GM12875 (cell line): ENCODE measurements at regions not wholly inside any gene's neighbourhood (a gene's known extent, or its start where the extent isn't known, plus 50 kb on each side); places are given as distances from the start of the nearest gene placed in this dataset.

Source experiments
- H3K4me3 ChIP-seq: one replicate; pipeline ENCODE4 v1.5.1; 2011; ENCODE audit warnings: low read depth, low read length, control low read depth
- CTCF ChIP-seq: IDR thresholded peaks from 2 replicates; pipeline ENCODE4 v1.5.1; 2011; ENCODE audit warnings: low read depth, mild to moderate bottlenecking, control low read depth, inconsistent platforms, low read length, moderate library complexity, borderline replicate concordance; ENCODE audit not compliant: insufficient read depth

- no peak overlapping the region for H3K4me3 ChIP-seq
- no peak for TF ChIP-seq CTCF
Observed at GRCh38 chr18:44558767-44559166, 121.9 kb upstream of the SETBP1 start.

- no peak overlapping the region for H3K4me3 ChIP-seq
- TF ChIP-seq CTCF = no peak
Observed at GRCh38 chr18:44562986-44563385, 117.7 kb upstream of the SETBP1 start.

- no peak for TF ChIP-seq CTCF
- no peak overlapping the region for H3K4me3 ChIP-seq
Observed at GRCh38 chr18:44564922-44565321, 115.8 kb upstream of the SETBP1 start.

- no peak overlapping the region for H3K4me3 ChIP-seq
- no peak for TF ChIP-seq CTCF
Observed at GRCh38 chr18:44568342-44568741, 112.3 kb upstream of the SETBP1 start.

GRCh38 chr18:44568986-44569385, 111.7 kb upstream of the SETBP1 start:
- TF ChIP-seq CTCF = no peak
- H3K4me3 ChIP-seq = no peak overlapping the region

- H3K4me3 ChIP-seq = no peak overlapping the region
- no peak for TF ChIP-seq CTCF
Observed at GRCh38 chr18:44569391-44570055, 111.2 kb upstream of the SETBP1 start.

GRCh38 chr18:44579028-44579702, 101.5 kb upstream of the SETBP1 start:
- H3K4me3 ChIP-seq = no peak overlapping the region

More at GRCh38 chr18:44579028-44579702, 101.5 kb upstream of the SETBP1 start:
- TF ChIP-seq CTCF = peak; percentile 61; the same call in 1 of the 2 replicates
